ENCODE measurements at regions not wholly inside any gene's neighbourhood (a gene's known extent, or its start where the extent isn't known, plus 50 kb on each side); places are given as distances from the start of the nearest gene placed in this dataset.

DNA sequence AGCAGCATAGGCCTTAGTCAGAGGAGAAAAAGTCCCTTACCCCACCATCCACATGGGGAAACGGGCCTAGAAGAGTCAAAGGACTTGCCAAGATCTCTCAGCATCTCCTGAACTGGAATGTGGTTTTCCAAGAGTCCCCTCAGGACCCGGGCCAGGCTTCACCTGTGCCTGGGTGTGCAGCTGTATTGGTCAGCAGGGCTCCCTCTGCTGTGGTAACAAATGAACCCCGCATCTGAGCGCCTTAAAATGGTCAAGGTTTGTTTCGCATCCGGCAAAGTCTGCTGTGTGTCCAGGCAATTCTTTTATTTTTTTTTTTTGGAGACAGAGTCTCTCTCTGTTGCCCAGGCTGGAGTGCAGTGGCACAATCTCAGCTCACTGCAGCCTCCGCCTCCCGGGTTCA lies 168.0 kb upstream of the IER5L start:
- 92 to 95% methylated on average over 8 of the region's 8 CpGs for WGBS, 2 donors
- TF ChIP-seq, protein P1, sequence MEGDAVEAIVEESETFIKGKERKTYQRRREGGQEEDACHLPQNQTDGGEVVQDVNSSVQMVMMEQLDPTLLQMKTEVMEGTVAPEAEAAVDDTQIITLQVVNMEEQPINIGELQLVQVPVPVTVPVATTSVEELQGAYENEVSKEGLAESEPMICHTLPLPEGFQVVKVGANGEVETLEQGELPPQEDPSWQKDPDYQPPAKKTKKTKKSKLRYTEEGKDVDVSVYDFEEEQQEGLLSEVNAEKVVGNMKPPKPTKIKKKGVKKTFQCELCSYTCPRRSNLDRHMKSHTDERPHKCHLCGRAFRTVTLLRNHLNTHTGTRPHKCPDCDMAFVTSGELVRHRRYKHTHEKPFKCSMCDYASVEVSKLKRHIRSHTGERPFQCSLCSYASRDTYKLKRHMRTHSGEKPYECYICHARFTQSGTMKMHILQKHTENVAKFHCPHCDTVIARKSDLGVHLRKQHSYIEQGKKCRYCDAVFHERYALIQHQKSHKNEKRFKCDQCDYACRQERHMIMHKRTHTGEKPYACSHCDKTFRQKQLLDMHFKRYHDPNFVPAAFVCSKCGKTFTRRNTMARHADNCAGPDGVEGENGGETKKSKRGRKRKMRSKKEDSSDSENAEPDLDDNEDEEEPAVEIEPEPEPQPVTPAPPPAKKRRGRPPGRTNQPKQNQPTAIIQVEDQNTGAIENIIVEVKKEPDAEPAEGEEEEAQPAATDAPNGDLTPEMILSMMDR (IDR thresholded peaks at IDR 0.05) = no peak
- no peak for TF ChIP-seq POLR2A (IDR thresholded peaks at IDR 0.05)
- intact Hi-C loops (cut with DNase I; ENCODE audit: low total_unique reads) = no loop called here
- H3K4me3 ChIP-seq (ENCODE audit: low read depth, poor library complexity, severe bottlenecking) = no peak overlapping the region
- no peak for DNase-seq (ENCODE audit: low spot score in 2 of 2)

DNA sequence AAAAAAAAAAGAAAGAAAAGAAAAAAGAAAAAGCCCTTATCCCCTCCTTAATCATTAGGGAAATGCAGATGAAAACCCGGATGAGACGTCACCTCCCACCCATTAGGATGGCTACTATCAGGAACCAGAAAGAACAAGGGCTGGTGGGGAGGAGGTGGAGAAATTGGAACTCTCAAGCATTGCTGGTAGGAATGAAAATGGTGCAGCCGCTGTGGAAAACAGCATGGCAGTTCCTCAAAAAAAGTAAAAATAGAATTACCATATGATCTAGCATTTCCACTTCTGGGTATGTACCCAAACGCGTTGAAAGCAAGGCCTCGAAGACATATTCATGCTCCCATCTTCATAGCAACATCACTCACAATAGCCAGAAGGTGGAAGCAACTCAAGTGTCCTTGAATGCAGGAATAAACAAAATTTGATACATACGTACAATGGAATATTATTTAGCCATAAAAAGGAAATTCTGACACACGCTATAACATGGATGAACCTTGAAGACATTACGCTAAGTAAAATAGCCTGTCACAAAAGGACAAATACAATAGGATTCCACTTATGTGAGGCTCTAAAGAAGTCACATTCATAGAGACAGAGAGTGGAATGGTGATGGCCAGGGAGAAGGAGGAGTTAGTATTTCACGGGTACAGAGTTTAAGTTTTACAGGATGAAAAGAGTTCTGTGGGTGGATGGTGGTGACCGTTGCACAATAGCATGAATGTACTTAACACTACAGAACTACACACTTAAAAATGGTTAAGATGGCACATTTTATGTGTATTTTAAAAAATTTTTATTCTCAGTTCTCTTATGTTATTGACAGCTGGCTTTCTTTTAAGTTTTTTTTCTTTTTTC lies 166.8 kb upstream of the IER5L start:
- WGBS, 2 donors = 77 to 81% methylated on average over 11 of the region's 11 CpGs
- DNase-seq (ENCODE audit: low spot score in 2 of 2) = no peak
- no peak overlapping the region for H3K4me3 ChIP-seq (ENCODE audit: low read depth, poor library complexity, severe bottlenecking)
- intact Hi-C loops (cut with DNase I; ENCODE audit: low total_unique reads) = no loop called here
- TF ChIP-seq POLR2A (IDR thresholded peaks at IDR 0.05) = no peak
- TF ChIP-seq, protein P1 (IDR thresholded peaks at IDR 0.05) = no peak

DNA sequence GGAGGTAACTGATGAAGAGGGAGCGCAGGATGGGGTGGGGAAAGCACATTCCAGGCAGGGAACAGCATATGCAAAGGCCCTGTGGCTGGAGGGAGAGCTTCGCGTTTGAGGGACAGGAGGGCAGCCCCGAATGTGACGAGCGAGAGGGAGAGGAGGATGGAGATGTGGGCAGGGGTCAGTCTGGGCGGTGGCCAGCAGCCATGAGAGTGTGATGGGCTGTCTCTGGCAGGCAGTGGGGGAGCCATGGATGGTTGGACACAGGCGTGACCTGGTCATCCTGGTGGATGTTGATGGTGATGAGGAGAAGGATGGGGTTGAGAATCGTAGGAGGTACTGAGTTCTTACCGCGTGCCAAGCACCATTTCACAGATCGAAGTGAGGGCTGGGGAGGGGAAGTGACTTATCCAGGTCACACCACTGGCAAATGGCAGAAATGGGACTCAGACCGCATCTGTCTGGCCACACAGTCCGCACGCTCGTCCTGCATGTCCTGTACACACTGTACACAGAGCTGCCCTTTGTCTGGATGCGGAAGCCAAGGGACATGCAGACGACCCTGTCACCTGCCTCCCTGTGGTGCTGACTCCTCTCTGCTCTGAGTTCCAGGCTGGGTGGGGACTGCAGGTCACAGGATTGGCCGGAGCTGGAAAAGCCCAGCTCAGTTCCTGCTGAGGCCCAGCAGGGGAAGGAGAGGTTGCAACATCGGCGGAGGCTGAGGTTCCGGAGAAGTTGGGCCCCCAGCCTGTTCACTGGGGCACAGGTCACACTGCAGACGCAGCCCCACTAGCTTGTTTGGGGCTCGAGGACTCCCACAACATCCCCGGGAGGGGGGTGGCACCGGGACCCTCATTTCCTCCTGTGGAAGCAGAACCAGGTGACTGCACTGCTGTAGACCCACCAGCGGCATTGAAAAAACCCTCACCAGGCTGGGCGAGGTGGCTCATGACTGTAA lies 165.6 kb upstream of the IER5L start:
- peak; percentile 79 to 94 for DNase-seq (ENCODE audit: low spot score in 2 of 2)
- 77 to 84% methylated on average over 24 to 27 of the region's 28 CpGs for WGBS, 2 donors
- no peak for TF ChIP-seq POLR2A (IDR thresholded peaks at IDR 0.05)
- TF ChIP-seq, protein P1 (IDR thresholded peaks at IDR 0.05) = peak in 1 of 3 donors; percentile 97
- intact Hi-C loops (cut with DNase I; ENCODE audit: low total_unique reads) = no loop called here
- no peak overlapping the region for H3K4me3 ChIP-seq (ENCODE audit: low read depth, poor library complexity, severe bottlenecking)

DNA sequence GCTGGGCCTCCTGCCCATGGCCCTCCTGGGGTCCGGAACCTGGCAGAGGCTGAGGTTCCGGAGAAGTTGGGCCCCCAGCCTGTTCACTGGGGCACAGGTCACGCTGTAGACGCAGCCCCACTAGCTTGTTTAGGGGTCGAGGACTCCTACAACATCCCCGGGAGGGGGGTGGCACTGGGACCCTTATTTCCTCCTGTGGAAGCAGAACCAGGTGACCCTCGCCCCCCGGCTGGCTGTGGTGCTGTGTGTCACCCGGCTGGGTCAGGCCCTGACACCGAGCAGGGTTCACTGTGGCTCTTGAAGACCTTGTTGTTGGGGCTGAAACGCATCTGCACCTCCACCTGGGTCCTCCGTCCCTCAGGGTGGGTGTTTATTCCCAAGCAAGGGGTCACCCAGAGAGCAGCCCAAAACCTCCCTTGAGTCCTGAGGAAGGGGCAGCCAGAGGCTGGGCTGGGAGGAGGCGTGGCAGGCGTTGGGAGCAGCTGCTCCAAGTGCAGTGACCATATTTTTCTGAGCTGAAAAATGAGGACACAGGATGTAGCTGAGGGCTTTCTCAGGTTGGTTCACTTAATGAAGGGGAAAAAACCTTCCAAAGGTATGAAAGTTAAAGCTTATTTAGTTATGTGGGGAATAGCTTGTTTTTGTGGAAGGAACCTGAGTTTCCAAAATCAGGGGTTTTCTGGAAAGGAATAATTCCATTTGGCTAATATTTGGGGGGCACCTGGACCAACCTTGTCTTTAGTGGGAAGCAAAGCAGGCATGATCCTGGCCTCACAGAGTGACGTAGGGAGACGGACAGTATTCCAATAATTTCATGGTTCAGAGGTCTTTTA lies 164.7 kb upstream of the IER5L start:
- DNase-seq (ENCODE audit: low spot score in 2 of 2) = no peak
- intact Hi-C loops (cut with DNase I; ENCODE audit: low total_unique reads) = no loop called here
- WGBS, 2 donors = 89 to 93% methylated on average over 13 to 16 of the region's 16 CpGs
- TF ChIP-seq, protein P1 (IDR thresholded peaks at IDR 0.05) = no peak
- no peak for TF ChIP-seq POLR2A (IDR thresholded peaks at IDR 0.05)
- no peak overlapping the region for H3K4me3 ChIP-seq (ENCODE audit: low read depth, poor library complexity, severe bottlenecking)

DNA sequence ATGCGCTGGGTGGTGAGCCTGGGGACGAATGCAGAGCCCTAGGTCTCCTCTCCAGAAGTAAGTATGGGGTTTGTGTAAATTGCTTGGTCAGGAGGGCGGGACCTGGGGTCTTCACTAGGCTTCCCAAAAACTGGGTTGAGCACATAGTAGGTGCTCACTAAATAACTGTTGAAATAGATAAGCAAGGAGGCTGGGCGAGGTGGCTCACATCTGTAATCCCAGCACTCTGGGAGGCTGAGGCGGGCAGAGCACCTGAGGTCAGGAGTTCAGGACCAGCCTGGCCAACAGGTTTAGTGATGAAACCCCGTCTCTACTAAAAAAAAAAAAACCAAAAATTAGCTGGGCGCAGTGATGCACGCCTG lies 163.9 kb upstream of the IER5L start:
- WGBS, 2 donors = 88 to 90% methylated on average over 8 of the region's 8 CpGs
- no peak for DNase-seq (ENCODE audit: low spot score in 2 of 2)
- H3K4me3 ChIP-seq (ENCODE audit: low read depth, poor library complexity, severe bottlenecking) = no peak overlapping the region
- intact Hi-C loops (cut with DNase I; ENCODE audit: low total_unique reads) = no loop called here
- TF ChIP-seq POLR2A (IDR thresholded peaks at IDR 0.05) = no peak
